ENCODE measurements at regions not wholly inside any gene's neighbourhood (a gene's known extent, or its start where the extent isn't known, plus 50 kb on each side); places are given as distances from the start of the nearest gene placed in this dataset.

DNA sequence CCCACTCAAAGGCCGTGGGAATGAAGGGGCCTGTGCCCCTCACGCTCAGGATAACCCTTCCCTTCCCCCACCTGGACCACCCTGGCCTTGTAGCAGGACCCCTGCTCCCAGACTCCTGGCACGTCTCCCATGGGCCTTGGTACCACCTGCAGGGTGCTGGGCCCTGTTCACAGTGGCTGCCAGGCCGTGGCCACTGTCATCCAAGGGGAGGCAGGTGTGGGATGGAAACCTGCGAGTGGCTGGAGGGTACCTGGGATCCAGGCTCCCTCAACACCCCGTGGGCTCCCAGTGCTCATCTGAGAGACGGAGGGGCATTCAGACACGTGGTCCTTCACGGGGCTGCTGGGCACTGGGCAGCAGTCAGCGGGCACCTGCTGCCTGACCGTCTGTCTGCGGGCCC, 75.6 kb upstream of the CIBAR2 start:
- DNase-seq (ENCODE audit: low read depth, low spot score) = no peak

- DNase-seq (ENCODE audit: low read depth, low spot score) = no peak
Measured at GRCh38 chr16:85188822-85189672, 76.8 kb upstream of the CIBAR2 start.

DNA sequence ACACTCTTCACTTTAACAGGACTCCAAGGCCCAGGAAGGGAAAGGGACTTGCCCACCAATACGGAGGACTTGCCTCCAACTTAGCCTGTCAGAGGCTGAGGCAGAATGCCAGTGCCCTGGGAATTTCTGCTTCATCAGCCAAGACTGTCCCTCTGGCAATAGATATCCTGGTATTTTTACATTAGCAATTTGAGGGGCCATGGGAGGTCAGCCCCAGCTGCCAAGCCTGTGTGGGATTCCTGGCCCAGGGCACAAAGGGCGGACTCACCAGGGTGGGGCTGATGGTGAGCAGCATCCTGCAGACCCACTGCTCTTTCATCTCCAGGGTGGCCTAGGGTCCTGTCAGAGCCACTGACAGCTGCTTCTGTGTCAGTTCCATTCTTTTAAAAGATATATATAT, 78.3 kb upstream of the CIBAR2 start:
- DNase-seq (ENCODE audit: low read depth, low spot score) = no peak

DNA sequence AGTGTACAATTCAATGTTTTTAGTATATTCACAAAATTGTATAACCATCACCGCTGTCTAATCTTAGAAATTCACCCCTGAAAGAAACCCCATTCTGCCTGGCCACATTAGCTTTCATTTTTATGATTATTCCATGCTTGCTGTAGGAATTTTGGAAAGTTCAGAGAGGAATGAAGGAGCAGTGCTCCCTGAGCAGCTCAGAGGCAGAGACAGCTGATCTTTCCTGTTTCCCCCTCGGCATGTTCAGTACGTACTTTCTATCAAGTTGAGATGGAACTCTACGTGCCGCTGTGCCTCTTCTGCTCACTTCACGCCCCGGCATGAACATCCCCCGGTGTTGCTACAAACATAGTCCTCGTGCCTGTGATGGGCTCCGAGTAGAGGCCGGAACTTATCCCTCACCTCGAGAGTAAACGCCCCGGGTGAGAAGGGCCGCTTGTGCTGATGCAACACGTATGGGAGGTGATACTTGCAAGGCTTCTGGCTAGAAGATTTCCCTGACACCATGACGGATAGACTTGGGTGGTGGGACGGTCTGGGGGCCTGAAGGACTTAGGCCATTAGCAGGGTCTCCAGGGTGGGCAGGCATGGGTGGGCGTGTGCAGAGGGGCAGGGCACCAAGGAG, 79.2 kb upstream of the CIBAR2 start:
- DNase-seq (ENCODE audit: low read depth, low spot score) = no peak

GRCh38 chr16:85192238-85193114, 80.2 kb upstream of the CIBAR2 start:
- no peak for DNase-seq (ENCODE audit: low read depth, low spot score)

DNA sequence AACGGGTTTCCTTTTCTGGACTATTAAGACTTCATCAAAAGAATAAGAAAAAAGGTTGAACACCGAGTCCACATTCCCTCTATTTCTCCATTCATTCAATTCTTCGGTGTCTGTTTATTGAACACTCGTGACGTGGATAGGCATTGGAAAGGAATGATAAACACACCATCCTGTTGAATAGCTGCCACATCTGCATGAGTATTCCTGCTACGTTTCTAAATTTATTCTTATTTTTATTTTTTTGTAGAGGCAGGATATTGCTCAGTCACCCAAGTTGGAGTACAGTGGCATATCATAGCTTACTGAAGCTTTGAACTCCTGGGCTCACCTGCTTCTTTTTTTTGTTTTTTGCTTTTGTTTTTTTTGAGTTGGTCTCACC, 80.8 kb upstream of the CIBAR2 start:
- DNase-seq (ENCODE audit: low read depth, low spot score) = no peak

DNA sequence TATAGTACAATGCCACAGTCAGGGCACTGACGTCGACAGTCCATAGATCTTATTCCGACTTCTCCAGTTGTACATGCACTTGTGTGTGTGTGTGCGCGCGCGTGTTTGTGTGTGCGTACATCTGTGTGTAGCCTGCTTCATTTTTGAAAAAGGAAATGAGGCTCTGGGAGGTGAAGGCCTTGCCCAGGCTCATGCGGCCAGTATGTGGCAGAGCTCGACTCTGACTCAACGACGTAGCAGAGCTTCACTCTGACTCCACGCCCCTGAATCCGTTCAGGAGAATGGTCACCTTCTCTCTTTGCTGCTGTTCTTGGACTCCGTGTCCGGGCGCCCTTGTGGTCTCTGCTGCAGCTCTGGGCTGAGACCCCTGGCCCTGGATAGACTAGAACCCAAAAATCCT, 81.6 kb upstream of the CIBAR2 start:
- no peak for DNase-seq (ENCODE audit: low read depth, low spot score)

DNA sequence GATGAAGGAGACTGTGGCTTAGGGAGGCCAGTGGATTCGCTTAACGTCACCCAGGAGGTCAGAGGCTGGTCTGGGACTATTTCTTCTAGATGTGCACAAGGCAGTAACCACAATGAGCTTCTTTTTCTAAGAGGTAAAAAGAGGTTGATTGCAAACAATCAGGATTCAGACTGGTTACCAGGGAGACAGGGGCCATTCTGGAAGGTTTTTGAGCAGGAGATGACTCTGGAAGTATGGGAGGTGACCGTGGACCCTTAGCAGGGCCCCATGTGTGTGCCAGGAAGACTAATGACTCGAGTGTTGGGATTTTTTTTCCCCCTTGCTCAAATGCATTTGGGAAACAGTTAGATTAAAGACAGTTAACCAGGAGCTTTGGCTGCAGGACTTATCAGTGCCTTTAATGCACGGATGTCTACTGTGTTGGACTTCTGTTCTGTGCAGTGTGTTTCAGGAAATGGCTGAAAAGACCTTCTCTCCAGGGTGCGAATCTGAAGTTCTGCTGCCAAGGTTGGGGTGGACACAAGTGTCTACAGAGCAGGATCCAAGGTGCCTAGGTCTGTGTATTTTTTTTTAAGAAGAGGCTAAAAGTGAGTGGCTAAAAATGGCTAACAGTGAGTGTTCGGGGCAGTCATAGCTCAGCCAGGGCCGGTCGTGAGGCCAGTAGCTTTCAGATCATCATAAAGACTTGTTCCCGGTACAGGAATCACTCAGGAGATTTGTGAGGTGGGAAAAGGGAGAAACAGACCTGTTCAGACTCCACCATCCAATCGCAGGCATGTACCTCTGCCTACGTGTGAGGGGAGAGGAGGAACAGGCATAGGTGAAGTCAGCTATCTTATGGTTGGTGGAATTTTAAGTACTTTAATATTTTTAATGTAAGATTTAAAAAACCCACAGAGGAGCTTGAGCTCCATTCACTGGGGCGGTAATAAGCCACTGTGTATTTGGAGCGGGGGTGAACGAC, 82.3 kb upstream of the CIBAR2 start:
- no peak for DNase-seq (ENCODE audit: low read depth, low spot score)

GRCh38 chr16:85195271-85195647, 83.0 kb upstream of the CIBAR2 start:
- DNase-seq (ENCODE audit: low read depth, low spot score) = no peak

GRCh38 chr16:85195900-85196772, 83.9 kb upstream of the CIBAR2 start:
- no peak for DNase-seq (ENCODE audit: low read depth, low spot score)

DNA sequence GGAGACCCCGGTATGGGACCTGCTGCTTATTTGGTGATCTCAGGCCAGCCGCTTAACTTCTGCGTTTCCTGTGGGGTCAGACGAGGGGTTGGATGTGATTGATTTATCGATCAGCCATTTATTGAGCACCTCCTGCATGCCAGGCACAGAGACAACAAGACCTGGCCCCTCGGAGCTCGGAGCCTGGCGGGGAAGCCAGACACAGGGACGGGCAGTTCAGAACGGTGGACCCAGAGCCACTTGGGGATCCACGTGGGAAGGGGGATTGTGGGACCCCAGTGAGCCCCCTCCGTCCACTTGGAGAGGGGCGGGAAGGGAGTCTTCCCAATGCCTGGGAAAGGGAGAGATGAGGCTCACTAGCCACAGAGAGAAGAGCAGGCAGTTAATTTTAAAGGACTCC, 84.7 kb upstream of the CIBAR2 start:
- DNase-seq (ENCODE audit: low read depth, low spot score) = no peak

- DNase-seq (ENCODE audit: low read depth, low spot score) = no peak
Measured at GRCh38 chr16:85197611-85198566, 85.6 kb upstream of the CIBAR2 start.

DNA sequence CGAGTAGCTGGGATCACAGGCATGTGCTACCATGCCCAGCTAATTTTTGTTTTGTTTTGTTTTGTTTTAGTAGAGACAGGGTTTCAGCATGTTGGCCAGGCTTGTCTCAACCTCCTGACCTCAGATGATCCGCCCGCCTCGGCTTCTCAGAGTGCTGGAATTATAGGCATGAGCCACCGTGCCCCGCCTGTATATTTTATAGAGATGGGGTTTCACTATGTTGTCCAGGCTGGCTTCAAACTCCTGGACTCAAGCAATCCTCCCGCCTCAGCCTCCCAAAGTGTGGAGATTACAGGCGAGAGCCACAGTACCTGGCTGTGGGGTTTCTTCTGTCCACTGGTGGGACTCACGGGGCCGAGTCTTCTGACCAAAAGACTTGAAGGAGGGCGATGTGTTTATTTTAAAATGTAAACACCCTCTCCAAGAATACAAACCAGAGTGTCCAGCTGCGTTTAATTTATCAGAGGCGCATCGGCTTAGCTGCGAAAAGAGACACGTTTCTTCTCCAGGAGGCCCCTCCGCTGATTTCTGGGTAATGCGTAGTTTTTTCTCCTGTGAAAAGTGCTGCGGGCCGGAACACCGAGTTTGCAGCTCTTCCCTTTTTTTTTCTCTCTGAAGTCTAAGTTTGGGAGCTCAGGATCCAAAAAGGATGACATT, 86.9 kb upstream of the CIBAR2 start:
- DNase-seq (ENCODE audit: low read depth, low spot score) = no peak

- DNase-seq (ENCODE audit: low read depth, low spot score) = no peak
Measured at GRCh38 chr16:85199880-85200279, 87.6 kb upstream of the CIBAR2 start.

DNA sequence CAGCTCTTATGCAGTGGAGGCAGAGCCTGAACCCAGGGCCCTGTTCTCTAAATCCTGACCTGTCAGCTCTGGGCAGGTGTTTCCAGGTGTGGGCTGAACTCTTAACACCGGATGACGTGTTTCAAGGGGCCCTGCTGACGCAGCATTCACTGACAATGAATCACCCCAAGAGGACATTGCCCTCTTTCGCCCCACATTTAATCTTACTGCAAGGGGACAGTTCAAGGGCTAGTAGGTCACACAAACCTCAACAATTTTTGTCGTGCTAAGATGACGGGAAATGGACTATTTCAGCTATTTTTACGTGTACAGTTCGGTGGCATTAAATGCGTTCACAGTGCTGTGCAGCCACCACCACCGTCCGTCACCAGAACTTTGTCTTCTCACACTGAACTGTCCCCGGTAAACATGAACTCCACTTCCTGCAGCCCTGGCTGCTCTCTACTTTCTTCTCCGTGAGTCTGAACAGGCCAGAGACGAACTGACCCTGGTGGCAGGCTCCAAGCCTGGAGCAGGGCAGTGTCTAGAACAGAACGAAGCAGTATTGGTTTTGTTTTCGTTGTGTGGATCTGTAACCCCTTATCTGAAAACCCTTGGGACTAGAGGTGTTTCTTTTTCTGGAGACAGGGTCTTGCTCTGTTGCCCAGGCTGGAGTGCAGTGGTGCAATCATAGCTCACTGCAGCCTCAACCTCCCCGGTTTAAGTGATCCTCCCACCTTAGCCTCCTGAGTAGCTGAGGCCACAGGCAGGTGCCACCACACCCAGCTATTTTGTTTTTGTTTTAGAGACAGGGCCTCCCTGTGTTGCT, 88.4 kb upstream of the CIBAR2 start:
- no peak for DNase-seq (ENCODE audit: low read depth, low spot score)

DNA sequence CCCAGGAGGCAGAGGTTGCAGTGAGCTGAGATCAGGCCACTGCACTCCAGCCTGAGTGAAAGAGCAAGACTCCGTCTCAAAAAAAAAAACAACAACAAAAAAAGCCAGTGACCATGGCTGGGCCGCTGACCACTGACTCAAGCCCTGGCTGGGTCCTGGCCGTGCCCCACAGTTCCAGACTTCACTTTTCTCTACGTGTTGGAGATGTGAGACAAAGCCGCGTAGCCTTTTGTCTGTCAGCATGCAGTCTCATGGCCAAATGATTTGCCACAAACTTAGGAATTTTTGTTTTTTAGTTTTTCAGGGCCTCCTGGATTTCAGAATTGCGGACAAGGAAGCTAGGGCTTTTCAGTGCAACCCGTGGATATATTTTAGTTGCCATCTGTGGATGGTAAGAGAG, 89.3 kb upstream of the CIBAR2 start:
- DNase-seq (ENCODE audit: low read depth, low spot score) = no peak

DNA sequence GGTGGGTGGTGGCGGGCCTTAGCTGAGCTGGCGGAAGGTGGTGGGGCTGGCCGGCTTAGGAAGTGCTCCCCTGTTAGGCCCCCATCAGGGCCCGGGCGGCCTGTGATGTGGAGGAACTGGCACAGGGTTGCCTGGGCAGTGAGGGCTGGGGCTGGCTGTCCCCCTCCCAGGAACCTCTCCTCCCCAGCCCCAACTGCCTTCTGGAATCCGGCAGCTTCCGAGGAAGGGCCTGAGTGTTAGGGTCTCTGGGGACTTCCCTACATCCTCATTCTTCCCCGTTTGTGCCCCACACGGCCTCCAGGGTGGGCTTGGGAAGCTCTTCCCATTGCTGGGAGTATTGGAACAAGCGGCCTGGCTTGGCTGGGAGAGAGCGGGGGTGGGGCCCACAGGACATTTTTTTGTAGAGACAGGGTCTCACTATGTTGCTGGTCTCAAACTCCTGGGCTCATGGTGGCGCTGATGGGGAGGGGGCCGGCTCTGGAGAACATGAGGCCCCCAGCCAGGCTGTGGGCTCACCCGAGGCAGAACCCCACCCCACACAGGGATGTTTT, 89.9 kb upstream of the CIBAR2 start:
- DNase-seq (ENCODE audit: low read depth, low spot score) = no peak
